VCaP (cell line): ENCODE measurements at regions not wholly inside any gene's neighbourhood (a gene's known extent, or its start where the extent isn't known, plus 50 kb on each side); places are given as distances from the start of the nearest gene placed in this dataset.
A peak's percentile ranks its signal among the peaks of the same experiment; 100 is the strongest.

Source experiments
- H3K27ac ChIP-seq: fragments of 450-650 bp; 2 replicates; pipeline ENCODE4 v1.5.1; 2017
- TF ChIP-seq, protein P1 (sequence below): fragments of 450-650 bp; conservative IDR thresholded peaks from 2 replicates; pipeline ENCODE4 v1.5.1; 2017; ENCODE audit warnings: mild to moderate bottlenecking, moderate library complexity

DNA sequence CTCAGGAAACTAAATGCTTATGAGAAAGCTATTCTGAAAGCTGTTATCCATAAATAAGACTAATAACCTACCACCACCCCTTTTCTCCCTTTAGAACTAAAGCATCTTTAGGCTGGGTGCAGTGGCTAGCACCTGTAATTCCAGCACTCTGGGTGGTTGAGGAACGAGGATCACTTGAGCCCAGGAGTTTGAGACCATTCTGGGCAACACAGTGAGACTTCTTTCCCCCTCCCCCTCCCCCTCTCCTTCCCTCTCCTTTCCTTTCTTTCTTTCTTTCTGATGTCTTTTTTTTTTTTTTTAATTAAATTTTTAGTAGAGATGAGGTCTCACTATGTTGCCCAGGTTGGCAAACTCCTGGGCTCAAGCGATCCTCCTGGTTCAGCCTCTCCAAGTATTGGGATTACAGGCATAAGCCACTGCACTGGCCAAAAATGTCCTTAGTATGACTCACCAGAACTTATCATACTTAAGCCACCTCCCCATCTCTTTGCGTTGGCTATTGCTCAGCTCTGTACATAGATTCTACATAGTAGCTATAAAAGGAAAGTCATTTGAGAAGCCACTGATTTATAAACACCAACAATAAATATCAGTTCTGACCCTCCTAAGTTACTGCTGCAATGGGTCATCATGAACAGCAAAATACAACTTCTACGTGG is 54.8 kb upstream of the SPDEF start:
- TF ChIP-seq, protein P1, sequence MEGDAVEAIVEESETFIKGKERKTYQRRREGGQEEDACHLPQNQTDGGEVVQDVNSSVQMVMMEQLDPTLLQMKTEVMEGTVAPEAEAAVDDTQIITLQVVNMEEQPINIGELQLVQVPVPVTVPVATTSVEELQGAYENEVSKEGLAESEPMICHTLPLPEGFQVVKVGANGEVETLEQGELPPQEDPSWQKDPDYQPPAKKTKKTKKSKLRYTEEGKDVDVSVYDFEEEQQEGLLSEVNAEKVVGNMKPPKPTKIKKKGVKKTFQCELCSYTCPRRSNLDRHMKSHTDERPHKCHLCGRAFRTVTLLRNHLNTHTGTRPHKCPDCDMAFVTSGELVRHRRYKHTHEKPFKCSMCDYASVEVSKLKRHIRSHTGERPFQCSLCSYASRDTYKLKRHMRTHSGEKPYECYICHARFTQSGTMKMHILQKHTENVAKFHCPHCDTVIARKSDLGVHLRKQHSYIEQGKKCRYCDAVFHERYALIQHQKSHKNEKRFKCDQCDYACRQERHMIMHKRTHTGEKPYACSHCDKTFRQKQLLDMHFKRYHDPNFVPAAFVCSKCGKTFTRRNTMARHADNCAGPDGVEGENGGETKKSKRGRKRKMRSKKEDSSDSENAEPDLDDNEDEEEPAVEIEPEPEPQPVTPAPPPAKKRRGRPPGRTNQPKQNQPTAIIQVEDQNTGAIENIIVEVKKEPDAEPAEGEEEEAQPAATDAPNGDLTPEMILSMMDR = no peak

DNA sequence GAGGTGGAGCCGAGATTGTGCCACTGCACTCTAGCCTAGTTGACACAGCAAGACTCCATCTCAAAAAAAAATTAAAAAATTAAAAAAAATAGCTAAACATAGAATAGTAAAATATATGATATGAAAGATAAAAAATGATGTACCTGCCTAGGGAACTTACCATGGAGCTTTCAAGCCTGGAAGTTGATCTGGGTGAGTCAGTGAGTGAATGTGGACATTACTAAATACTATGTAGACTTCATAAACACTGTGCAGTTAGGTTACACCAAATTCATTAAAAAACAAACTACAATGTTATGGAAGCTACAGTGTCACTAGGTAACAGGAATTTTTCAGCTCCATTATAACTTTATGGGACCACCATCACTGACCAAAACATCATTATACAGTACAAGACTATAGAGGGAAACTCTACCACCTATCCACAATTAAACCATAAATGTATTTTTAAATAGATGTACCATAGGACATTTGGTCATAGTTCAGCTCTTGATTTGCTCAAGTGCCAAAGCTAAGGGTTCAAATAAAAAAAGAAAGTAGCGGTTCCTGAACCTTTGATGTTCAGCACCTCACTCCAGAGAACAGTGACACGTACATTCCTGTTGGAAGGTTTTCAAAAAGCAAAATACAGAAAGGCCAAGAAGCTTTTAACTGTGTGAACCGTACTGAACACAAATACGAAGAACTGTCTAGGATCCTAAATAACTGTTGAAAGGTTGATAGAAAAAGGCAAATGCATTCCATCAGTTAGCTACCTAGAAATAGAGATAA is 52.4 kb upstream of the SPDEF start:
- TF ChIP-seq, protein P1 = no peak
- H3K27ac ChIP-seq = peak overlapping the region; percentile 55

More for the DNA sequence above, 54.8 kb upstream of the SPDEF start:
- H3K27ac ChIP-seq = peak overlapping the region; percentile 55; the same call in 1 of the 2 replicates

DNA sequence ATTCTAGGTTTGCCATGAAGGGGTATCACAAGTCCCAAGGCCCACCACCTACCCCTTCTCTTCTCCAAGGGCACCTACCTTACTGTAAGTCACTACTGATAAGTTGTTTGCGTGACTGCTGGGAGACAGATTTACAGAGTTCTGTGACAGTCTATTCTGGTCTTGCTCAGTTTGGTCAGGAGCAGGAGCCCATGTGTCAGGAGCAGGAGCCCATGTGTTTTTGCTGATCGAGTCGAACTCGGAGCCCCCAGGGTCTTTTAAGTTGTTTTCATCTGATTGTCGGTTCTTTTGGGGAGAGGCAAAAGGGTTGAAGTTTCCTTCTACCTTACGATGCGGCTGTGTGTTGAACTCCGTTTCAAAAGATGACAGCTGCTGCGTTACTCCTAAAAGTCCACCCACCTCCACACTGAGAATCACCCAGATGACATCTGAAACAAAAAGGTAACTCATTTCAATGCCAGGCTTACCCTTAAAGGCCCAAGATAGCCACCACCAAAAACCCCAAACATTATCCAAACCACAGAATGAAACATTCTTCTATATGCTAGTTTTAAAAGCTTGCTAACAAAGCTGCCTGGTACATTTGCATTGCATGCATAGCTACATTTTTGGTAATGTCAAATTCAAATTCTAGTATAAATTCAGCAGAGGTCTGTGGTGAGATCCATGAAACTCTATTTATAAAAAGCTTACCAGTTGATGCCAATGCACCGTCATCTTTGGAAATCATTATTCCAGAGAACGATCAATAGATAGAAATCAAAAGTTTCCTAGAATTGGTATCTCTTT is 50.5 kb upstream of the SPDEF start:
- H3K27ac ChIP-seq = peak overlapping the region; percentile 1; the same call in 1 of the 2 replicates
- TF ChIP-seq, protein P1 = no peak
